Hepatocyte (in vitro differentiated cells): ENCODE measurements at regions not wholly inside any gene's neighbourhood (a gene's known extent, or its start where the extent isn't known, plus 50 kb on each side); places are given as distances from the start of the nearest gene placed in this dataset.

ENCODE experiments used
- EZH2 ChIP-seq: fragments of 200-600 bp; sonication (generic); IDR thresholded peaks from 2 replicates; pipeline ENCODE4 v1.6.1; 2016; ENCODE audit warnings: antibody characterized with exemption, mild to moderate bottlenecking, borderline replicate concordance
- TF ChIP-seq, protein P1 (sequence below): fragments of 200-600 bp; sonication (generic); IDR thresholded peaks from 2 replicates; pipeline ENCODE4 v1.5.1; 2016; ENCODE audit warnings: antibody characterized with exemption, mild to moderate bottlenecking; ENCODE audit not compliant: poor library complexity

DNA sequence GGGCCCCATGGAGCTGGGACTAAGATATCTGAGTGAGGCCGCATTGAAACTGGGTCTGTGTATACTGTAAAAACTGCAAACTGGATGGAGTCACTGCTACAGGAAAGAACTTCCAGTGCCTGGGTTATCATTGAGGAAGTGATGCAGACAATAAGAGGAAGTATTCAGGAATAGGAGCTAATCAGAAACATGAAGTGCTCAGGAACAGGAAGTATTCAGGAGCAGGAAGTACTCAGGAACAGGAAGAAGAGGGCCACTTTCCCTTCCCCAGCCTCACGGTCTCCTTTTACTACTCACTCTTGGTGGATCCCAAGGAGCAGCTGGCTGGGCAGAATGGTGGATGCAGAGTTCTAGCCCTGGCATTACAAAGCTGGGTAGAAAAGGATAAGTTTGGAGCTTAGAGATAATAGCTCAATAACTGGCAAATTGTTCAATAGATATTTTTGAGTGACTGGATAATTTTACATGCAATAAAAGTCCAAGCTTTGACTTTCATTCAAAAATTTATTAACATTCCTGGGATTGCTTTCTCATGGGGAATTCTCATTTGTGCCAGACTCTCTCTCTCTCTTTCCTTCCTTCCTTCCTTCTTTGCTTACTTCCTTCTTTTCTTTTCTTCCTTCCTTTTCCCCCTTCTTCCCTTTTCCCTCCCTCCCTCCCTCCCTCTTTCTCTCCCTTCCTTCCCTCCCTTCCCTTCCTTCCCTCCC is 82.2 kb upstream of the PAX1 start:
- TF ChIP-seq EZH2 = no peak
- TF ChIP-seq, protein P1, sequence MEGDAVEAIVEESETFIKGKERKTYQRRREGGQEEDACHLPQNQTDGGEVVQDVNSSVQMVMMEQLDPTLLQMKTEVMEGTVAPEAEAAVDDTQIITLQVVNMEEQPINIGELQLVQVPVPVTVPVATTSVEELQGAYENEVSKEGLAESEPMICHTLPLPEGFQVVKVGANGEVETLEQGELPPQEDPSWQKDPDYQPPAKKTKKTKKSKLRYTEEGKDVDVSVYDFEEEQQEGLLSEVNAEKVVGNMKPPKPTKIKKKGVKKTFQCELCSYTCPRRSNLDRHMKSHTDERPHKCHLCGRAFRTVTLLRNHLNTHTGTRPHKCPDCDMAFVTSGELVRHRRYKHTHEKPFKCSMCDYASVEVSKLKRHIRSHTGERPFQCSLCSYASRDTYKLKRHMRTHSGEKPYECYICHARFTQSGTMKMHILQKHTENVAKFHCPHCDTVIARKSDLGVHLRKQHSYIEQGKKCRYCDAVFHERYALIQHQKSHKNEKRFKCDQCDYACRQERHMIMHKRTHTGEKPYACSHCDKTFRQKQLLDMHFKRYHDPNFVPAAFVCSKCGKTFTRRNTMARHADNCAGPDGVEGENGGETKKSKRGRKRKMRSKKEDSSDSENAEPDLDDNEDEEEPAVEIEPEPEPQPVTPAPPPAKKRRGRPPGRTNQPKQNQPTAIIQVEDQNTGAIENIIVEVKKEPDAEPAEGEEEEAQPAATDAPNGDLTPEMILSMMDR = no peak
